ENCODE measurements at regions not wholly inside any gene's neighbourhood (a gene's known extent, or its start where the extent isn't known, plus 50 kb on each side); places are given as distances from the start of the nearest gene placed in this dataset.

DNA sequence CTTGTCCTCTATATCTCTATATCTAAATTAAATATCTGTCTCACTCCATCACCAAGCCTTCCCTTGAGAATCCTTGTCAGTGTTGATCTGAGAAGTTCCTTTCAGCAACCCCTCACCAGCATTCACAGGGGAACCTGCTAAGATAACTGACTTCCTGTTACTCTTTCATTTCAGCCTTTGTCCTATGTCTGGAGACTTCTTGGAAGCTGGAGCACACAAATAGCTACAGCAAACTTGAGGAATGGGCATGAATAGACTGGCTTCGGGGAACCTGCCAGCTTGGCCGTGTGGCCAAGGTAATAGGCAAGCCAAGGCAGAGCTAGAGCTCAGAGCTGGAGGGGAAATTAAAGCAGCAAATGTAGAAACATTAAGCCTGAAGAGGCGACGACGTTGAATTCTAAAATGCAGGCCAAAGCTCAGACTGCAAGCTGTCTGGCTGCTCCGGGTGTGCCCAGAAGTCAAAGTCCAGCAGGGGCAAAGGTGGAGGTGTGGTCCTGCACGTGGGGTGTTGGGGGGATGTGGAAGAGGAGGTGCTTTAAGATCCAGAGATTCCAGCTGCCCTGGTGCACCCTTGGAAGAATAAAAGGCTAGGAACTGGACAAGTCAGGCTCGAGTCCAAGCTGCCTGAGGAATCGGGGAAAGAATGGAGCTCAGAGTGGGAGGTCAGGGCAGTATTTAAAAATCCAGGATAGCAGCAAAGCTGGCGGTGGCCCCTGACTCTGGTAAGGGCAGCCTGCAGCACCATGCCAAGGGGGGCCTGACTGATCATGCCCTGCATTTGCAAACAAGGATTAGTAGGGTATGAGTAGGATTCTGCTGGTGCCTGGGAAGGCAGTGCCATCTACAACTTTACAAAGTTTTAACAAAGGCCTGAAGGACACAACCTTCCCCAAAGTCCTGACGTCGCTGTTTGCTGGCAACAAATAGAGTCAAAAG, 185.0 kb upstream of the SGK1 start:
- no peak overlapping the region for H3K4me3 Mint-ChIP-seq (ENCODE audit: unreplicated experiment)
- no peaks in the 10 kb centered on the region for H3K27me3 ChIP-seq (replicated peaks; ENCODE audit: control insufficient read depth, insufficient read depth, low read length)
- H3K4me1 ChIP-seq: peaks cover 14% of the 10 kb centered on the region
- H3K4me1 Mint-ChIP-seq (ENCODE audit: low read depth, unreplicated experiment): peaks cover 8% of the 10 kb centered on the region
- no peaks in the 10 kb centered on the region for H3K36me3 Mint-ChIP-seq (ENCODE audit: insufficient read depth, unreplicated experiment)
- BruUV-seq (replicated peaks): no TSS peak
- intact Hi-C loops (cut with micrococcal nuclease; ENCODE audit: unreplicated experiment): no loop called here
- TF ChIP-seq, protein P1, sequence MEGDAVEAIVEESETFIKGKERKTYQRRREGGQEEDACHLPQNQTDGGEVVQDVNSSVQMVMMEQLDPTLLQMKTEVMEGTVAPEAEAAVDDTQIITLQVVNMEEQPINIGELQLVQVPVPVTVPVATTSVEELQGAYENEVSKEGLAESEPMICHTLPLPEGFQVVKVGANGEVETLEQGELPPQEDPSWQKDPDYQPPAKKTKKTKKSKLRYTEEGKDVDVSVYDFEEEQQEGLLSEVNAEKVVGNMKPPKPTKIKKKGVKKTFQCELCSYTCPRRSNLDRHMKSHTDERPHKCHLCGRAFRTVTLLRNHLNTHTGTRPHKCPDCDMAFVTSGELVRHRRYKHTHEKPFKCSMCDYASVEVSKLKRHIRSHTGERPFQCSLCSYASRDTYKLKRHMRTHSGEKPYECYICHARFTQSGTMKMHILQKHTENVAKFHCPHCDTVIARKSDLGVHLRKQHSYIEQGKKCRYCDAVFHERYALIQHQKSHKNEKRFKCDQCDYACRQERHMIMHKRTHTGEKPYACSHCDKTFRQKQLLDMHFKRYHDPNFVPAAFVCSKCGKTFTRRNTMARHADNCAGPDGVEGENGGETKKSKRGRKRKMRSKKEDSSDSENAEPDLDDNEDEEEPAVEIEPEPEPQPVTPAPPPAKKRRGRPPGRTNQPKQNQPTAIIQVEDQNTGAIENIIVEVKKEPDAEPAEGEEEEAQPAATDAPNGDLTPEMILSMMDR (IDR thresholded peaks at IDR 0.05; ENCODE audit: insufficient read depth in 1 of 2, low read depth in 1 of 2, low read length in 1 of 2, severe bottlenecking in 1 of 2, unreplicated experiment in 1 of 2): no peak
- H3K36me3 ChIP-seq (ENCODE audit: control insufficient read depth, insufficient read depth, low read length): no peaks in the 10 kb centered on the region
- no peaks in the 10 kb centered on the region for H3K9me3 Mint-ChIP-seq (ENCODE audit: unreplicated experiment)
- DNase-seq: peak; percentile 8 to 40
- H3K27ac Mint-ChIP-seq (ENCODE audit: unreplicated experiment): peak overlapping the region; percentile 79
- ChIA-PET POLR2A (no interaction called here), CTCF (no interaction called here)
- H3K4me3 ChIP-seq (ENCODE audit: low read depth, low read length): no peak overlapping the region
- H3K9me3 ChIP-seq: no peaks in the 10 kb centered on the region
- no peaks in the 10 kb centered on the region for H3K27me3 Mint-ChIP-seq (ENCODE audit: insufficient read depth, unreplicated experiment)

DNA sequence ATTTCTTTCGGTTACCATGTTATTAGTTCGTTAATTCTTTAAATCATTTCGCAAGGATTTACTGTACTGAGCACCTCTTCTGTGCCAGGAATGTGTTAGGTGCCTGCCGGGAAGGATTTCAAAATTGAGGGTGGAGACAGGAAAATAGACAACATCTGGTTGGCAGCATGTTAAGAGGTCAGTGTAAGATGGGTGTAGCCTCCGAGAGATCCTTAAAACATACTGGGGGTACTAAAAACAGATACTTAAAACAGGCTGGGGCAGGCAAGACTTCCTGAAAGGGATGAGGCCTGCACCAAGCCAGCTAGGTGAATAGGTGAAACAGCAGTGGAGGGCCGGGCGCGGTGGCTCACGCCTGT, 178.0 kb upstream of the SGK1 start:
- intact Hi-C loops (cut with micrococcal nuclease; ENCODE audit: unreplicated experiment): no loop called here
- BruUV-seq (replicated peaks): no TSS peak
- H3K36me3 ChIP-seq (ENCODE audit: control insufficient read depth, insufficient read depth, low read length): no peaks in the 10 kb centered on the region
- no peaks in the 10 kb centered on the region for H3K9me3 ChIP-seq
- ChIA-PET POLR2A (no interaction called here), CTCF (no interaction called here)
- Mint-ChIP-seq H3K36me3 (ENCODE audit: insufficient read depth, unreplicated experiment) (no peaks in the 10 kb centered on the region), H3K27ac (ENCODE audit: unreplicated experiment) (no peak overlapping the region), H3K4me3 (ENCODE audit: unreplicated experiment) (no peak overlapping the region), H3K4me1 (ENCODE audit: low read depth, unreplicated experiment) (no peaks in the 10 kb centered on the region), H3K9me3 (ENCODE audit: unreplicated experiment) (no peaks in the 10 kb centered on the region), H3K27me3 (ENCODE audit: insufficient read depth, unreplicated experiment) (no peaks in the 10 kb centered on the region)
- no peaks in the 10 kb centered on the region for H3K27me3 ChIP-seq (replicated peaks; ENCODE audit: control insufficient read depth, insufficient read depth, low read length)
- H3K4me3 ChIP-seq (ENCODE audit: low read depth, low read length): no peak overlapping the region
- no peaks in the 10 kb centered on the region for H3K4me1 ChIP-seq
- DNase-seq: no peak
- TF ChIP-seq, protein P1 (IDR thresholded peaks at IDR 0.05; ENCODE audit: insufficient read depth in 1 of 2, low read depth in 1 of 2, low read length in 1 of 2, severe bottlenecking in 1 of 2, unreplicated experiment in 1 of 2): no peak

DNA sequence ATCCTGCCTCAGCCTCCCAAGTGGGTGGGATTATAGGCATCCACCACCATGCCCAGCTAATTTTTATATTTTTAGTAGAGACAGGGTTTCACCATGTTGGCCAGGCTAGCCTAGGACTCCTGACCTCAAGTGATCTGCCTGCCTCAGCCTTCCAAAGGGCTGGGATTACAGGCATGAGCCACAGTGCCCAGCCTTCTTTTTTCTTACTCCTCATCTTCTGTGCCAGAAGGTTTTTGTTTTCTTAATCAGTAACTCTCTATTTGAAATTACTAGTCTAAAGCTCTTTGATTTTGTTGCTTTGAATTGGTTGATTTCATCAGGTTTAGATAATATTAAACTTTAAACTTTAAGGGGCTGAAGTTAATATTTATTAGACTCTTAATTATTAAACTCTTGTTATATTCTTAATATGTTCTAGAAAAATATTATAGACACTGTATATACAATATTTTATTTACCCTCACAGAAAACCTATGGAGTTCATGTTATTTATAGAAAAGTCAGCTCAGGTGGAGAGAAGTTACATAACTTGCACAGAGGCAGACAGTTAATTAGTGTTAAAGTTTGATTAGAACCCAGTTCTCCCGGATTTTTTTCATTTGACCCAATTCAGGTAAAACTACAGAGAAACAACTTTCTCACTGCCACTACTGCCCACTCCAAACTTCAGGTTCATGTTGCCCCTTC, 177.4 kb upstream of the SGK1 start:
- TF ChIP-seq, protein P1 (IDR thresholded peaks at IDR 0.05; ENCODE audit: insufficient read depth in 1 of 2, low read depth in 1 of 2, low read length in 1 of 2, severe bottlenecking in 1 of 2, unreplicated experiment in 1 of 2): no peak
- no peaks in the 10 kb centered on the region for H3K4me1 Mint-ChIP-seq (ENCODE audit: low read depth, unreplicated experiment)
- no peaks in the 10 kb centered on the region for H3K27me3 Mint-ChIP-seq (ENCODE audit: insufficient read depth, unreplicated experiment)
- BruUV-seq (replicated peaks): no TSS peak
- H3K4me3 Mint-ChIP-seq (ENCODE audit: unreplicated experiment): no peak overlapping the region
- Histone ChIP-seq H3K36me3 (ENCODE audit: control insufficient read depth, insufficient read depth, low read length) (no peaks in the 10 kb centered on the region), H3K4me3 (ENCODE audit: low read depth, low read length) (no peak overlapping the region), H3K27me3 (replicated peaks; ENCODE audit: control insufficient read depth, insufficient read depth, low read length) (no peaks in the 10 kb centered on the region), H3K9me3 (no peaks in the 10 kb centered on the region), H3K4me1 (no peaks in the 10 kb centered on the region)
- no peak for DNase-seq
- intact Hi-C loops (cut with micrococcal nuclease; ENCODE audit: unreplicated experiment): no loop called here
- H3K36me3 Mint-ChIP-seq (ENCODE audit: insufficient read depth, unreplicated experiment): no peaks in the 10 kb centered on the region
- CTCF ChIA-PET: no interaction called here
- H3K9me3 Mint-ChIP-seq (ENCODE audit: unreplicated experiment): no peaks in the 10 kb centered on the region
- POLR2A ChIA-PET: no interaction called here
- no peak overlapping the region for H3K27ac Mint-ChIP-seq (ENCODE audit: unreplicated experiment)

Data from Caco-2 (cell line).